ENCODE measurements at regions not wholly inside any gene's neighbourhood (a gene's known extent, or its start where the extent isn't known, plus 50 kb on each side); places are given as distances from the start of the nearest gene placed in this dataset.

GRCh38 chr4:128517739-128518510 lies 230.3 kb upstream of the PGRMC2 start:
- TF ChIP-seq CTCF (IDR thresholded peaks at IDR 0.05; ENCODE audit: low read length), result no peak
- no peak for TF ChIP-seq EZH2 (IDR thresholded peaks at IDR 0.05; ENCODE audit: borderline replicate concordance, low read length)
